B cell (primary cell): ENCODE measurements at regions not wholly inside any gene's neighbourhood (a gene's known extent, or its start where the extent isn't known, plus 50 kb on each side); places are given as distances from the start of the nearest gene placed in this dataset.
"Not testable (repeated sequence)": the region's sequence is repeated elsewhere in the genome, so short reads cannot be mapped to it uniquely, and the experiment has no call there.

ENCODE experiments used
- ATAC-seq: fragments of 200-7000 bp; cut with Tn5 transposase; one replicate; pipeline ENCODE4 v1.10.0; 2021; ENCODE audit warnings: low read depth, mild to moderate bottlenecking, moderate number of reproducible peaks, moderate library complexity
- CTCF ChIA-PET: fragments of 350-600 bp; sonication (Branson Sonifier 250); formaldehyde crosslinking; loops from one replicate; lab custom pipeline; 2021; ENCODE audit warnings: antibody characterized with exemption, inconsistent platforms; lab: Charles Lee
- POLR2A ChIA-PET: fragments of 350-600 bp; sonication (Branson Sonifier 250); formaldehyde crosslinking; loops from one replicate; lab custom pipeline; 2021; ENCODE audit warnings: antibody characterized with exemption; lab: Charles Lee
- DNase-seq: peaks from one replicate; pipeline ENCODE4 v3.0.0; 2013
- H2AFZ ChIP-seq: 2 replicates; pipeline ENCODE4 v1.6.1; 2012; ENCODE audit warnings: mild to moderate bottlenecking, low read depth, low read length; ENCODE audit not compliant: insufficient read depth, poor library complexity, severe bottlenecking
- H3K27ac ChIP-seq, 2 donors: 1 replicate in 1 of 2; 2 replicates in 1 of 2; pipeline ENCODE4 v1.5.1; 2012 to 2013; ENCODE audit warnings: low read length in 2 of 2, mild to moderate bottlenecking in 2 of 2, moderate library complexity in 1 of 2
- H3K27me3 ChIP-seq, 4 experiments: fragments of 200-600 bp in 1 of 4; sonication (generic) in 1 of 4; replicated peaks in 1 of 4; 1 replicate in 2 of 4; 2 replicates in 2 of 4; pipeline versions ENCODE4 v1.6.1 to v1.7.0; 2013 to 2016; ENCODE audit warnings: low read length in 3 of 4, mild to moderate bottlenecking in 2 of 4, mixed read lengths in 1 of 4, moderate library complexity in 1 of 4; ENCODE audit not compliant: insufficient read depth in 4 of 4, control insufficient read depth in 3 of 4; ENCODE audit errors: control extremely low read depth in 1 of 4
- H3K36me3 ChIP-seq, 2 experiments: replicated peaks in 1 of 2; 1 replicate in 1 of 2; 2 replicates in 1 of 2; pipeline versions ENCODE4 v1.6.1 to v1.7.1; 2013; ENCODE audit warnings: low read length in 1 of 2; ENCODE audit not compliant: insufficient read depth in 2 of 2, control insufficient read depth in 1 of 2; ENCODE audit errors: control extremely low read depth in 1 of 2, extremely low read depth in 1 of 2
- H3K4me1 ChIP-seq, 2 donors: fragments of 200-600 bp in 1 of 2; sonication (generic) in 1 of 2; 1 replicate in 1 of 2; 2 replicates in 1 of 2; pipeline versions ENCODE4 v1.5.1 to v1.6.1; 2013 to 2017; ENCODE audit warnings: low read length in 2 of 2; ENCODE audit not compliant: control insufficient read depth in 2 of 2, insufficient read depth in 2 of 2
- H3K4me2 ChIP-seq: replicated peaks from 2 replicates; pipeline ENCODE3; 2012; ENCODE audit warnings: mild to moderate bottlenecking, low read depth, low read length; ENCODE audit not compliant: poor library complexity, severe bottlenecking
- H3K4me3 ChIP-seq, 5 experiments: fragments of 200-600 bp in 1 of 5; sonication (generic) in 1 of 5; 1 replicate in 3 of 5; 2 replicates in 2 of 5; pipeline versions ENCODE4 v1.5.1 to v1.7.0; 2011 to 2016; ENCODE audit warnings: low read length in 4 of 5, mild to moderate bottlenecking in 4 of 5, low read depth in 2 of 5, control low read depth in 1 of 5, moderate library complexity in 1 of 5; ENCODE audit not compliant: insufficient read depth in 1 of 5; ENCODE audit errors: control extremely low read depth in 1 of 5, extremely low read depth in 1 of 5
- H3K79me2 ChIP-seq: fragments of 200-600 bp; sonication (generic); one replicate; pipeline ENCODE4 v1.6.0; 2016; ENCODE audit warnings: low read length; ENCODE audit not compliant: control insufficient read depth, insufficient read depth
- H3K9ac ChIP-seq: fragments of 200-600 bp; sonication (generic); 2 replicates; pipeline ENCODE4 v1.6.1; 2017; ENCODE audit warnings: mild to moderate bottlenecking, low read length, moderate library complexity
- H3K9me3 ChIP-seq, 3 donors: one replicate each; pipeline versions ENCODE4 v1.6.1 to v1.7.1; 2013; ENCODE audit warnings: low read length in 2 of 3; ENCODE audit not compliant: control insufficient read depth in 2 of 3, insufficient read depth in 1 of 3; ENCODE audit errors: control extremely low read depth in 1 of 3
- H4K20me1 ChIP-seq: 2 replicates; pipeline ENCODE4 v1.6.0; 2012; ENCODE audit warnings: mild to moderate bottlenecking, low read length; ENCODE audit not compliant: insufficient read depth, control insufficient read depth, poor library complexity, severe bottlenecking
- H3K27ac Mint-ChIP-seq: one replicate; pipeline ENCODE4 v1.8.0; 2021; ENCODE audit warnings: mixed read lengths
- H3K27me3 Mint-ChIP-seq: one replicate; pipeline ENCODE4 v1.8.0; 2021; ENCODE audit warnings: mixed read lengths
- H3K4me1 Mint-ChIP-seq: one replicate; pipeline ENCODE4 v1.8.0; 2021; ENCODE audit warnings: mixed read lengths
- H3K4me3 Mint-ChIP-seq: one replicate; pipeline ENCODE4 v1.8.0; 2021; ENCODE audit warnings: mixed read lengths
- H3K9me3 Mint-ChIP-seq: one replicate; pipeline ENCODE4 v1.8.0; 2022; ENCODE audit warnings: mixed read lengths; ENCODE audit not compliant: insufficient read depth
- EZH2 ChIP-seq: IDR thresholded peaks from 2 replicates; pipeline ENCODE4 v1.6.1; 2012; ENCODE audit warnings: borderline replicate concordance, low read depth, mild to moderate bottlenecking, moderate library complexity, low read length; ENCODE audit not compliant: insufficient read depth, poor library complexity, severe bottlenecking
- WGBS: methylation state at CpG from one replicate; pipeline ENCODE4 v1.1.5; 2013; ENCODE audit warnings: missing lambda C conversion rate; ENCODE audit not compliant: insufficient coverage; 5-methylcytosine and 5-hydroxymethylcytosine counted together
- intact Hi-C: fragments of 100-400 bp; cut with micrococcal nuclease; formaldehyde crosslinking; loops from one replicate; pipeline ENCODE4 v1.10.0; 2022
- TF ChIP-seq, protein P1 (sequence below): fragments of 200-600 bp; IDR thresholded peaks from one replicate; pipeline ENCODE4 v1.8.0; 2022; ENCODE audit warnings: antibody characterized with exemption, mild to moderate bottlenecking

GRCh38 chr16:5206331-5206990, 108.9 kb upstream of the EEF2KMT start:
- Mint-ChIP-seq H3K27ac (no peak overlapping the region), H3K9me3 (peaks cover 3% of the 10 kb centered on the region), H3K4me3 (no peak overlapping the region), H3K27me3 (peaks cover 9% of the 10 kb centered on the region), H3K4me1 (no peaks in the 10 kb centered on the region)
- TF ChIP-seq, protein P1, sequence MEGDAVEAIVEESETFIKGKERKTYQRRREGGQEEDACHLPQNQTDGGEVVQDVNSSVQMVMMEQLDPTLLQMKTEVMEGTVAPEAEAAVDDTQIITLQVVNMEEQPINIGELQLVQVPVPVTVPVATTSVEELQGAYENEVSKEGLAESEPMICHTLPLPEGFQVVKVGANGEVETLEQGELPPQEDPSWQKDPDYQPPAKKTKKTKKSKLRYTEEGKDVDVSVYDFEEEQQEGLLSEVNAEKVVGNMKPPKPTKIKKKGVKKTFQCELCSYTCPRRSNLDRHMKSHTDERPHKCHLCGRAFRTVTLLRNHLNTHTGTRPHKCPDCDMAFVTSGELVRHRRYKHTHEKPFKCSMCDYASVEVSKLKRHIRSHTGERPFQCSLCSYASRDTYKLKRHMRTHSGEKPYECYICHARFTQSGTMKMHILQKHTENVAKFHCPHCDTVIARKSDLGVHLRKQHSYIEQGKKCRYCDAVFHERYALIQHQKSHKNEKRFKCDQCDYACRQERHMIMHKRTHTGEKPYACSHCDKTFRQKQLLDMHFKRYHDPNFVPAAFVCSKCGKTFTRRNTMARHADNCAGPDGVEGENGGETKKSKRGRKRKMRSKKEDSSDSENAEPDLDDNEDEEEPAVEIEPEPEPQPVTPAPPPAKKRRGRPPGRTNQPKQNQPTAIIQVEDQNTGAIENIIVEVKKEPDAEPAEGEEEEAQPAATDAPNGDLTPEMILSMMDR: no peak
- TF ChIP-seq EZH2: no peak
- Histone ChIP-seq H3K9me3 (no peaks in the 10 kb centered on the region), H4K20me1 (no peaks in the 10 kb centered on the region), H3K9ac (no peak overlapping the region), H3K27ac (no peak overlapping the region), H3K79me2 (no peaks in the 10 kb centered on the region), H3K36me3 (no peaks in the 10 kb centered on the region), H3K4me1 (no peaks in the 10 kb centered on the region), H3K27me3 (no peaks in the 10 kb centered on the region), H2AFZ (no peak overlapping the region), H3K4me2 (no peak overlapping the region), H3K4me3 (no peak overlapping the region)
- POLR2A ChIA-PET: no interaction called here
- CTCF ChIA-PET: no interaction called here
- no peak for ATAC-seq
- 73% methylated on average over 3 of the region's 4 CpGs for WGBS
- DNase-seq: no peak
- intact Hi-C loops: no loop called here

DNA sequence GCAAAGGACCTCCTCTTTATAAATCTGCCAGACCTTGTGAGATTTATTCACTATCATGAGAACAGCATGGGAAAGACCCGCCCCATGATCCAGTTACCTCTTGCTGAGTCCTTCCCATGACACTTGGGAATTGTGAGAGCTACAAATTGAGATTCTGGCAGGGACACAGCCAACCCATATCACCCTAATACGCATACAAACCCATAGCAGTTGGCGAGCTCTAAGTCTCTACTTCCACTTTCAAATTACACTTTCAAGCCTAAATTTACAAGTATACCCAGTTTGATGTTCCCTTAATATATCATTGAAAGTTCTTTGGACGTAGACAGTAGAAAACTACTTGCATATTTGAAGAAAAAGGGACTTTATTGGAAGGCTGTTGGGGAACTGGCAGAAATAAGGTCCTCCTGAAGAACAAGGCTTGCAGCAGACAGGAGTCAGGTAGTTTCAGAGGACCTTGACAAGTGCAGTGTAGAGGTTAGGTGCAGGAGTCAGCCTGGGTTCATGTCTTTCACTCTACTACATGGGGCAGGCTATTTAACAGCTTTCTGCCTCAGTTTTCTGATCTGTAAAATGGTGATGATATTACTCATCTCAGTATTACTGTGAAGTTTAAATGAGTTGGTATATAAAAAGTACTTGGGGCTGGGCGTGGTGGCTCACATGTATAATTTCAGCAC, 107.9 kb upstream of the EEF2KMT start:
- H3K27ac Mint-ChIP-seq: no peak overlapping the region
- ATAC-seq (no peak), DNase-seq (no peak)
- Histone ChIP-seq H3K9ac (no peak overlapping the region), H3K27me3 (no peaks in the 10 kb centered on the region), H3K36me3 (no peaks in the 10 kb centered on the region), H2AFZ (no peak overlapping the region), H3K27ac (no peak overlapping the region), H3K79me2 (no peaks in the 10 kb centered on the region), H3K4me3 (no peak overlapping the region), H3K4me2 (no peak overlapping the region), H3K9me3 (no peaks in the 10 kb centered on the region), H3K4me1 (no peaks in the 10 kb centered on the region), H4K20me1 (no peaks in the 10 kb centered on the region)
- intact Hi-C loops: no loop called here
- peaks cover 3% of the 10 kb centered on the region for H3K9me3 Mint-ChIP-seq
- no peak overlapping the region for H3K4me3 Mint-ChIP-seq
- TF ChIP-seq EZH2: no peak
- TF ChIP-seq, protein P1: no peak
- POLR2A ChIA-PET: no interaction called here
- peaks cover 9% of the 10 kb centered on the region for H3K27me3 Mint-ChIP-seq
- H3K4me1 Mint-ChIP-seq: no peaks in the 10 kb centered on the region
- CTCF ChIA-PET: no interaction called here
- WGBS: 60% methylated on average over 1 of the region's 5 CpGs

- H3K4me3 Mint-ChIP-seq: not testable (repeated sequence)
- WGBS: 89% methylated on average over 6 of the region's 14 CpGs
Observed at GRCh38 chr16:5203675-5204074, 106.1 kb upstream of the EEF2KMT start.

More at GRCh38 chr16:5203675-5204074, 106.1 kb upstream of the EEF2KMT start:
- H3K27ac ChIP-seq, H3K4me1 ChIP-seq, POLR2A ChIA-PET, H3K27me3 Mint-ChIP-seq, H3K4me1 Mint-ChIP-seq, H3K4me3 ChIP-seq, H3K36me3 ChIP-seq, H3K27me3 ChIP-seq, DNase-seq, H4K20me1 ChIP-seq, H3K27ac Mint-ChIP-seq, H3K9ac ChIP-seq, H3K9me3 ChIP-seq, H3K79me2 ChIP-seq, intact Hi-C loops, H2AFZ ChIP-seq, H3K4me2 ChIP-seq, ATAC-seq, CTCF ChIA-PET, H3K9me3 Mint-ChIP-seq: not testable (repeated sequence)
